Loucy (cell line): ENCODE measurements at regions not wholly inside any gene's neighbourhood (a gene's known extent, or its start where the extent isn't known, plus 50 kb on each side); places are given as distances from the start of the nearest gene placed in this dataset.

Source experiments
- H2AFZ ChIP-seq: fragments of 200-600 bp; sonication (generic); 2 replicates; pipeline ENCODE4 v1.6.0; 2016; ENCODE audit warnings: antibody characterized with exemption, mild to moderate bottlenecking, low read length, moderate library complexity
- H3F3A ChIP-seq: fragments of 200-600 bp; 2 replicates; pipeline ENCODE4 v1.6.0; 2016; ENCODE audit warnings: antibody characterized with exemption, low read depth, mild to moderate bottlenecking
- H3K27me3 ChIP-seq: fragments of 200-600 bp; sonication (generic); 2 replicates; pipeline ENCODE4 v1.6.1; 2014; ENCODE audit warnings: low read length, mild to moderate bottlenecking; ENCODE audit not compliant: insufficient read depth, poor library complexity, severe bottlenecking
- H3K36me3 ChIP-seq: fragments of 200-600 bp; sonication (generic); 2 replicates; pipeline ENCODE4 v1.6.1; 2016; ENCODE audit warnings: low read length; ENCODE audit not compliant: insufficient read depth
- H3K4me1 ChIP-seq: fragments of 200-600 bp; sonication (generic); 2 replicates; pipeline ENCODE4 v1.5.1; 2014; ENCODE audit warnings: low read length, mild to moderate bottlenecking; ENCODE audit not compliant: insufficient read depth, poor library complexity, severe bottlenecking
- H3K4me2 ChIP-seq: fragments of 200-600 bp; sonication (generic); 2 replicates; pipeline ENCODE4 v1.6.0; 2014; ENCODE audit warnings: antibody characterized with exemption, low read length, low read depth, mild to moderate bottlenecking; ENCODE audit not compliant: poor library complexity, severe bottlenecking
- H3K4me3 ChIP-seq: fragments of 200-600 bp; sonication (generic); 2 replicates; pipeline ENCODE4 v1.5.1; 2014; ENCODE audit warnings: low read length, mild to moderate bottlenecking, mixed read lengths; ENCODE audit not compliant: poor library complexity, severe bottlenecking
- H3K79me2 ChIP-seq: fragments of 200-600 bp; sonication (generic); 2 replicates; pipeline ENCODE4 v1.6.1; 2014; ENCODE audit warnings: low read length; ENCODE audit not compliant: insufficient read depth
- H3K9ac ChIP-seq: fragments of 200-600 bp; sonication (generic); 2 replicates; pipeline ENCODE4 v1.6.0; 2014; ENCODE audit warnings: mild to moderate bottlenecking, low read depth, low read length, moderate library complexity; ENCODE audit not compliant: poor library complexity, severe bottlenecking
- H3K9me2 ChIP-seq: fragments of 200-600 bp; sonication (generic); replicated peaks from 2 replicates; pipeline ENCODE4 v1.6.1; 2016; ENCODE audit warnings: low read depth, low read length, mixed read lengths
- H3K9me3 ChIP-seq: fragments of 200-600 bp; sonication (generic); 2 replicates; pipeline ENCODE4 v1.6.1; 2014; ENCODE audit warnings: mild to moderate bottlenecking, antibody characterized with exemption, low read length, low read depth; ENCODE audit not compliant: insufficient read depth
- H4K20me1 ChIP-seq: fragments of 200-600 bp; sonication (generic); 2 replicates; pipeline ENCODE4 v1.6.0; 2014; ENCODE audit warnings: antibody characterized with exemption, low read length, mild to moderate bottlenecking; ENCODE audit not compliant: insufficient read depth, poor library complexity, severe bottlenecking
- CTCF ChIP-seq: fragments of 200-600 bp; sonication (generic); conservative IDR thresholded peaks from 2 replicates; pipeline ENCODE4 v1.5.1; 2014; ENCODE audit warnings: mild to moderate bottlenecking, antibody characterized with exemption, low read length
- EZH2phosphoT487 ChIP-seq: fragments of 200-600 bp; IDR thresholded peaks from 2 replicates; pipeline ENCODE4 v1.6.1; 2018; ENCODE audit warnings: antibody characterized with exemption, mild to moderate bottlenecking, moderate library complexity, borderline replicate concordance

GRCh38 chr3:116927918-116928317 is 218.3 kb downstream of the TUSC7 start:
- H3K9me3 ChIP-seq, result no peaks in the 10 kb centered on the region
- H3K4me2 ChIP-seq, result no peak overlapping the region
- no peak overlapping the region for H3K9ac ChIP-seq
- no peaks in the 10 kb centered on the region for H3K4me1 ChIP-seq
- no peaks in the 10 kb centered on the region for H4K20me1 ChIP-seq
- H3K79me2 ChIP-seq, result no peaks in the 10 kb centered on the region
- H3K36me3 ChIP-seq, result no peaks in the 10 kb centered on the region
- H2AFZ ChIP-seq, result no peak overlapping the region
- H3K27me3 ChIP-seq, result no peaks in the 10 kb centered on the region
- no peak for TF ChIP-seq EZH2phosphoT487
- TF ChIP-seq CTCF, result no peak
- no peaks in the 10 kb centered on the region for H3F3A ChIP-seq
- H3K4me3 ChIP-seq, result no peak overlapping the region
- H3K9me2 ChIP-seq, result no peaks in the 10 kb centered on the region

- H3K4me3 ChIP-seq, result no peak overlapping the region
- no peaks in the 10 kb centered on the region for H4K20me1 ChIP-seq
- TF ChIP-seq CTCF, result no peak
- TF ChIP-seq EZH2phosphoT487, result no peak
- no peaks in the 10 kb centered on the region for H3K9me2 ChIP-seq
- H3F3A ChIP-seq, result no peaks in the 10 kb centered on the region
- H2AFZ ChIP-seq, result no peak overlapping the region
- no peaks in the 10 kb centered on the region for H3K36me3 ChIP-seq
- H3K79me2 ChIP-seq, result no peaks in the 10 kb centered on the region
- H3K4me1 ChIP-seq, result no peaks in the 10 kb centered on the region
- H3K9ac ChIP-seq, result no peak overlapping the region
- no peaks in the 10 kb centered on the region for H3K9me3 ChIP-seq
- H3K4me2 ChIP-seq, result no peak overlapping the region
- no peaks in the 10 kb centered on the region for H3K27me3 ChIP-seq
Measured at GRCh38 chr3:116929505-116930222, 220.1 kb downstream of the TUSC7 start.

GRCh38 chr3:116930786-116931185 is 221.2 kb downstream of the TUSC7 start:
- no peaks in the 10 kb centered on the region for H3K79me2 ChIP-seq
- no peaks in the 10 kb centered on the region for H3K4me1 ChIP-seq
- no peak overlapping the region for H3K9ac ChIP-seq
- no peak overlapping the region for H3K4me3 ChIP-seq
- no peaks in the 10 kb centered on the region for H3K36me3 ChIP-seq
- no peaks in the 10 kb centered on the region for H4K20me1 ChIP-seq
- H2AFZ ChIP-seq, result no peak overlapping the region
- TF ChIP-seq CTCF, result no peak
- TF ChIP-seq EZH2phosphoT487, result no peak
- H3K9me2 ChIP-seq, result no peaks in the 10 kb centered on the region
- no peak overlapping the region for H3K4me2 ChIP-seq
- H3F3A ChIP-seq, result no peaks in the 10 kb centered on the region
- no peaks in the 10 kb centered on the region for H3K27me3 ChIP-seq
- no peaks in the 10 kb centered on the region for H3K9me3 ChIP-seq
